Endothelial cell of umbilical vein (primary cell): ENCODE measurements at regions not wholly inside any gene's neighbourhood (a gene's known extent, or its start where the extent isn't known, plus 50 kb on each side); places are given as distances from the start of the nearest gene placed in this dataset.

Experiments
- BruUV-seq: library from RNA; stranded (reverse); fragments of 400-500 nt; replicated peaks from 2 replicates; lab custom pipeline; 2021; lab: Mats Ljungman, UMichigan
- CTCF ChIA-PET: fragments of 300-600, 350-600 bp; sonication (Branson Sonifier 250); formaldehyde crosslinking; loops from one replicate; lab custom pipeline; 2021; ENCODE audit warnings: antibody characterized with exemption, inconsistent platforms; lab: Charles Lee
- POLR2A ChIA-PET: fragments of 300-600, 350-600 bp; sonication (Branson Sonifier 250); formaldehyde crosslinking; loops from one replicate; lab custom pipeline; 2021; ENCODE audit warnings: antibody characterized with exemption, inconsistent platforms; lab: Charles Lee
- DNase-seq: peaks from one replicate; pipeline ENCODE4 v3.0.0-alpha.2; 2011; ENCODE audit warnings: low read depth, low spot score
- FAIRE-seq: peaks from 2 replicates; lab custom pipeline; 2011; peaks lifted over from hg19 to GRCh38; lab: Jason Lieb, UNC
- H2AFZ ChIP-seq: 2 replicates; pipeline ENCODE4 v1.6.0; 2012; ENCODE audit warnings: low read depth, low read length, control low read depth, inconsistent platforms
- H3K27ac ChIP-seq: 2 replicates; pipeline ENCODE4 v1.5.1; 2011; ENCODE audit warnings: low read depth, mild to moderate bottlenecking, control low read depth, low read length, moderate library complexity; ENCODE audit not compliant: insufficient read depth
- H3K27me3 ChIP-seq, 2 experiments: 2 replicates each; pipeline versions ENCODE4 v1.6.0 to v1.6.1; 2011; ENCODE audit warnings: low read length in 2 of 2, mixed read lengths in 1 of 2; ENCODE audit not compliant: control insufficient read depth in 2 of 2, insufficient read depth in 2 of 2
- H3K36me3 ChIP-seq, 2 experiments: 2 replicates in 1 of 2; 3 replicates in 1 of 2; pipeline ENCODE4 v1.5.1; 2011; ENCODE audit warnings: low read length in 2 of 2, mild to moderate bottlenecking in 1 of 2, moderate library complexity in 1 of 2; ENCODE audit not compliant: control insufficient read depth in 2 of 2, insufficient read depth in 2 of 2; ENCODE audit errors: extremely low read depth in 1 of 2
- H3K4me1 ChIP-seq: 3 replicates; pipeline ENCODE4 v1.5.1; 2011; ENCODE audit warnings: mild to moderate bottlenecking, low read length; ENCODE audit not compliant: control insufficient read depth, insufficient read depth; ENCODE audit errors: extremely low read depth
- H3K4me2 ChIP-seq: 2 replicates; pipeline ENCODE4 v1.6.1; 2011; ENCODE audit warnings: low read length, control low read depth, mixed read lengths; ENCODE audit not compliant: insufficient read depth
- H3K4me3 ChIP-seq, 3 experiments: fragments of 200-600 bp in 1 of 3; sonication (generic), shearing (Covaris generic) in 1 of 3; replicated peaks in 1 of 3; 2 replicates each; pipeline ENCODE4 v1.5.1; 2011 to 2016; ENCODE audit warnings: control low read depth in 3 of 3, low read length in 3 of 3, mild to moderate bottlenecking in 2 of 3, inconsistent platforms in 1 of 3, low read depth in 1 of 3, moderate library complexity in 1 of 3; ENCODE audit not compliant: insufficient read depth in 1 of 3
- H3K79me2 ChIP-seq: 2 replicates; pipeline ENCODE4 v1.6.0; 2012; ENCODE audit warnings: low read length, inconsistent platforms; ENCODE audit not compliant: control insufficient read depth, insufficient read depth
- H3K9ac ChIP-seq: replicated peaks from 2 replicates; pipeline ENCODE3; 2011; ENCODE audit warnings: low read length, control low read depth; ENCODE audit not compliant: insufficient read depth; ENCODE audit errors: extremely low read depth
- H3K9me1 ChIP-seq: replicated peaks from 3 replicates; pipeline ENCODE4 v1.6.0; 2011; ENCODE audit warnings: mild to moderate bottlenecking, low read length; ENCODE audit not compliant: control insufficient read depth, insufficient read depth; ENCODE audit errors: extremely low read depth
- H3K9me3 ChIP-seq: replicated peaks from 2 replicates; pipeline ENCODE4 v1.5.1; 2012; ENCODE audit warnings: low read length, inconsistent platforms; ENCODE audit not compliant: control insufficient read depth, insufficient read depth
- H4K20me1 ChIP-seq: replicated peaks from 2 replicates; pipeline ENCODE3; 2011; ENCODE audit warnings: mild to moderate bottlenecking, low read length; ENCODE audit not compliant: control insufficient read depth, insufficient read depth; ENCODE audit errors: extremely low read depth
- CTCF ChIP-seq, 2 donors: IDR thresholded peaks; 1 replicate in 1 of 2; 2 replicates in 1 of 2; pipeline ENCODE4 v1.5.1; 2011; ENCODE audit warnings: low read length in 2 of 2, mild to moderate bottlenecking in 2 of 2, moderate library complexity in 2 of 2, control low read depth in 1 of 2, inconsistent platforms in 1 of 2, low read depth in 1 of 2; ENCODE audit not compliant: insufficient read depth in 1 of 2; ENCODE audit errors: extremely low read depth in 1 of 2
- EZH2 ChIP-seq: IDR thresholded peaks from 2 replicates; pipeline ENCODE4 v1.6.1; 2012; ENCODE audit warnings: borderline replicate concordance, low read depth, mild to moderate bottlenecking, moderate library complexity, low read length, inconsistent platforms; ENCODE audit not compliant: severe bottlenecking
- FOS ChIP-seq: IDR thresholded peaks from 2 replicates; pipeline ENCODE4 v1.6.1; 2011; ENCODE audit warnings: mild to moderate bottlenecking, low read length, moderate library complexity, borderline replicate concordance; ENCODE audit not compliant: insufficient read depth
- GATA2 ChIP-seq: IDR thresholded peaks from 2 replicates; pipeline ENCODE4 v1.7.0; 2011; ENCODE audit warnings: low read depth, mild to moderate bottlenecking, moderate library complexity, mixed read lengths, low read length; ENCODE audit not compliant: insufficient read length, insufficient read depth
- JUN ChIP-seq: IDR thresholded peaks from 2 replicates; pipeline ENCODE4 v1.6.1; 2011; ENCODE audit warnings: borderline replicate concordance, low read depth; ENCODE audit not compliant: insufficient read length, insufficient read depth
- MAX ChIP-seq: IDR thresholded peaks from 2 replicates; pipeline ENCODE4 v1.6.1; 2011; ENCODE audit not compliant: insufficient read depth, insufficient read length
- POLR2A ChIP-seq: IDR thresholded peaks from 2 replicates; pipeline ENCODE4 v1.6.1; 2012; ENCODE audit warnings: low read depth, mild to moderate bottlenecking, control low read depth, low read length
- POLR2AphosphoS5 ChIP-seq: IDR thresholded peaks from 2 replicates; pipeline ENCODE4 v1.6.1; 2012; ENCODE audit warnings: low read depth, mild to moderate bottlenecking, control low read depth, low read length, moderate library complexity; ENCODE audit not compliant: insufficient read depth
- dilution Hi-C: fragments of 300-500 bp; cut with MboI; formaldehyde crosslinking; loops from one replicate; pipeline ENCODE4 v1.15.0; 2019; ENCODE audit warnings: low sequenced_read_pairs; ENCODE audit not compliant: extremely low pct_ligation_motif_present
- intact Hi-C: fragments of 100-400 bp; cut with micrococcal nuclease; formaldehyde crosslinking; loops from one replicate; pipeline ENCODE4 v1.10.0; 2022

- no peak overlapping the region for H3K27ac ChIP-seq
- FAIRE-seq, result no peak
- ChIA-PET POLR2A (no interaction called here), CTCF (no interaction called here)
- H2AFZ ChIP-seq, result no peak overlapping the region
- intact Hi-C loops (no loop called here), dilution Hi-C loops (no loop called here)
- H3K9me3 ChIP-seq, result peaks cover 3% of the 10 kb centered on the region
- no peak overlapping the region for H3K4me3 ChIP-seq
- no peak overlapping the region for H3K9ac ChIP-seq
- no peaks in the 10 kb centered on the region for H3K36me3 ChIP-seq
- H3K9me1 ChIP-seq, result no peaks in the 10 kb centered on the region
- no peak for DNase-seq
- no TSS peak for BruUV-seq
- no peaks in the 10 kb centered on the region for H4K20me1 ChIP-seq
- no peak overlapping the region for H3K4me2 ChIP-seq
- no peaks in the 10 kb centered on the region for H3K79me2 ChIP-seq
- no peaks in the 10 kb centered on the region for H3K27me3 ChIP-seq
- H3K4me1 ChIP-seq, result no peaks in the 10 kb centered on the region
- TF ChIP-seq GATA2 (no peak), POLR2A (no peak), EZH2 (no peak), FOS (no peak), POLR2AphosphoS5 (no peak), CTCF (IDR thresholded peaks at IDR 0.05; ENCODE audit: extremely low read depth in 1 of 2, insufficient read depth in 1 of 2, low read depth in 1 of 2, low read length in 2 of 2) (no peak)
Observed at GRCh38 chr1:57951390-57951789, 527.5 kb upstream of the DAB1 start.

- H3K27ac ChIP-seq, result no peak overlapping the region
- no peak overlapping the region for H3K9ac ChIP-seq
- no peak overlapping the region for H3K4me2 ChIP-seq
- no peaks in the 10 kb centered on the region for H3K79me2 ChIP-seq
- no peaks in the 10 kb centered on the region for H3K36me3 ChIP-seq
- no peaks in the 10 kb centered on the region for H3K27me3 ChIP-seq
- DNase-seq, result no peak
- H3K4me3 ChIP-seq, result no peak overlapping the region
- BruUV-seq, result no TSS peak
- ChIA-PET CTCF (no interaction called here), POLR2A (no interaction called here)
- H3K4me1 ChIP-seq, result no peaks in the 10 kb centered on the region
- H2AFZ ChIP-seq, result no peak overlapping the region
- no peak for FAIRE-seq
- no peak for TF ChIP-seq CTCF (IDR thresholded peaks at IDR 0.05; ENCODE audit: extremely low read depth in 1 of 2, insufficient read depth in 1 of 2, low read depth in 1 of 2, low read length in 2 of 2)
- TF ChIP-seq GATA2, result no peak
- no peak for TF ChIP-seq JUN
- no peak for TF ChIP-seq FOS
- TF ChIP-seq MAX, result no peak
- TF ChIP-seq POLR2A, result no peak
- peaks cover 7% of the 10 kb centered on the region for H3K9me3 ChIP-seq
- dilution Hi-C loops (no loop called here), intact Hi-C loops (no loop called here)
- no peaks in the 10 kb centered on the region for H3K9me1 ChIP-seq
- no peaks in the 10 kb centered on the region for H4K20me1 ChIP-seq
Observed at GRCh38 chr1:57949168-57949567, 525.3 kb upstream of the DAB1 start.
